H1 (cell line): ENCODE measurements at regions not wholly inside any gene's neighbourhood (a gene's known extent, or its start where the extent isn't known, plus 50 kb on each side); places are given as distances from the start of the nearest gene placed in this dataset.

Experiments
- CTCF ChIA-PET: fragments of 300-600 bp; sonication (Branson Sonifier 250); formaldehyde crosslinking; loops from one replicate; lab custom pipeline; 2021; ENCODE audit not compliant: partially characterized antibody; lab: Charles Lee
- POLR2A ChIA-PET: fragments of 300-600 bp; sonication (Branson Sonifier 250); formaldehyde crosslinking; loops from one replicate; lab custom pipeline; 2021; ENCODE audit warnings: inconsistent platforms; ENCODE audit not compliant: partially characterized antibody; lab: Charles Lee
- DNase-seq, 2 experiments: peaks; one replicate each; pipeline versions ENCODE4 v3.0.0 to v3.0.0-alpha.2; 2010 to 2022; ENCODE audit warnings: low spot score in 2 of 2, low read depth in 1 of 2, mixed read lengths in 1 of 2
- FAIRE-seq: peaks from 2 replicates; lab custom pipeline; 2011; peaks lifted over from hg19 to GRCh38; lab: Jason Lieb, UNC
- H2AFZ ChIP-seq: 2 replicates; pipeline ENCODE4 v1.8.1; 2012; ENCODE audit warnings: low read length, inconsistent platforms
- H2AK5ac ChIP-seq: 2 replicates; pipeline ENCODE4 v1.6.1; 2013; ENCODE audit warnings: low read depth, low read length
- H2BK120ac ChIP-seq: replicated peaks from 2 replicates; pipeline ENCODE3; 2013; ENCODE audit warnings: low read depth, low read length, inconsistent platforms
- H2BK12ac ChIP-seq: 2 replicates; pipeline ENCODE4 v1.6.1; 2013; ENCODE audit warnings: low read depth, low read length
- H2BK15ac ChIP-seq: 2 replicates; pipeline ENCODE4 v1.6.1; 2013; ENCODE audit warnings: low read length
- H2BK20ac ChIP-seq: 2 replicates; pipeline ENCODE4 v1.6.1; 2013; ENCODE audit warnings: low read length
- H2BK5ac ChIP-seq: 2 replicates; pipeline ENCODE4 v1.6.1; 2013; ENCODE audit warnings: low read depth, low read length
- H3K14ac ChIP-seq: 2 replicates; pipeline ENCODE4 v1.6.1; 2013; ENCODE audit warnings: inconsistent platforms; ENCODE audit not compliant: insufficient read length
- H3K18ac ChIP-seq: 2 replicates; pipeline ENCODE4 v1.6.1; 2013; ENCODE audit warnings: low read length; ENCODE audit errors: extremely low read depth
- H3K23ac ChIP-seq: 2 replicates; pipeline ENCODE4 v1.6.1; 2013; ENCODE audit warnings: inconsistent platforms; ENCODE audit not compliant: insufficient read length
- H3K23me2 ChIP-seq: 2 replicates; pipeline ENCODE4 v1.6.1; 2013; ENCODE audit warnings: low read depth, low read length
- H3K27ac ChIP-seq: 2 replicates; pipeline ENCODE4 v1.6.1; 2011; ENCODE audit warnings: low read depth, low read length, inconsistent platforms
- H3K27me3 ChIP-seq, 4 experiments: replicated peaks in 1 of 4; 1 replicate in 1 of 4; 2 replicates in 3 of 4; pipeline versions ENCODE4 v1.6.1 to v1.8.1; 2011 to 2013; ENCODE audit warnings: low read length in 3 of 4, mild to moderate bottlenecking in 3 of 4, inconsistent platforms in 2 of 4, mixed read lengths in 2 of 4, moderate library complexity in 1 of 4; ENCODE audit not compliant: control insufficient read depth in 3 of 4, insufficient read depth in 3 of 4; ENCODE audit errors: extremely low read depth in 1 of 4
- H3K36me3 ChIP-seq, 4 experiments: 2 replicates each; pipeline versions ENCODE4 v1.6.1 to v1.8.1; 2011 to 2013; ENCODE audit warnings: mild to moderate bottlenecking in 4 of 4, low read length in 3 of 4, moderate library complexity in 2 of 4, control low read depth in 1 of 4, inconsistent platforms in 1 of 4; ENCODE audit not compliant: insufficient read depth in 4 of 4, control insufficient read depth in 2 of 4
- H3K4ac ChIP-seq: replicated peaks from 2 replicates; pipeline ENCODE3; 2013; ENCODE audit warnings: low read length, low read depth, mixed read lengths, inconsistent platforms; ENCODE audit not compliant: insufficient read length
- H3K4me1 ChIP-seq, 4 experiments: replicated peaks in 1 of 4; 1 replicate in 1 of 4; 2 replicates in 3 of 4; pipeline versions ENCODE4 v1.6.1 to v1.8.1; 2011 to 2013; ENCODE audit warnings: low read length in 3 of 4, inconsistent platforms in 2 of 4, mixed read lengths in 1 of 4; ENCODE audit not compliant: insufficient read depth in 4 of 4, control insufficient read depth in 3 of 4
- H3K4me2 ChIP-seq, 2 experiments: 2 replicates each; pipeline versions ENCODE4 v1.6.1 to v1.8.1; 2011 to 2013; ENCODE audit warnings: low read depth in 2 of 2, low read length in 2 of 2, control low read depth in 1 of 2, inconsistent platforms in 1 of 2, mild to moderate bottlenecking in 1 of 2; ENCODE audit not compliant: insufficient read depth in 1 of 2
- H3K4me3 ChIP-seq, 4 experiments: fragments of 200-600, 300-600 bp in 1 of 4; sonication (generic), shearing (Covaris generic), sonication (Bioruptor Twin) in 1 of 4; 2 replicates each; pipeline versions ENCODE4 v1.5.1 to v1.8.1; 2011 to 2016; ENCODE audit warnings: low read length in 4 of 4, low read depth in 3 of 4, control low read depth in 2 of 4, inconsistent platforms in 2 of 4, mild to moderate bottlenecking in 2 of 4, mixed read lengths in 1 of 4, moderate library complexity in 1 of 4; ENCODE audit not compliant: insufficient read depth in 2 of 4; ENCODE audit errors: extremely low read depth in 1 of 4
- H3K56ac ChIP-seq: replicated peaks from 2 replicates; pipeline ENCODE3; 2013; ENCODE audit warnings: low read depth, mild to moderate bottlenecking, mixed read lengths, low read length, inconsistent platforms; ENCODE audit not compliant: insufficient read length
- H3K79me1 ChIP-seq: 2 replicates; pipeline ENCODE4 v1.6.1; 2013; ENCODE audit warnings: low read depth, low read length, control low read depth
- H3K79me2 ChIP-seq, 2 experiments: 2 replicates each; pipeline versions ENCODE4 v1.6.1 to v1.8.1; 2012 to 2013; ENCODE audit warnings: low read length in 2 of 2, mild to moderate bottlenecking in 2 of 2, inconsistent platforms in 1 of 2; ENCODE audit not compliant: insufficient read depth in 2 of 2, control insufficient read depth in 1 of 2
- H3K9ac ChIP-seq, 4 experiments: replicated peaks in 1 of 4; 1 replicate in 1 of 4; 2 replicates in 3 of 4; pipeline versions ENCODE4 v1.6.1 to v1.8.1; 2011 to 2013; ENCODE audit warnings: low read depth in 3 of 4, low read length in 3 of 4, control low read depth in 2 of 4, mild to moderate bottlenecking in 2 of 4, moderate library complexity in 2 of 4, inconsistent platforms in 1 of 4; ENCODE audit errors: extremely low read depth in 1 of 4
- H3K9me3 ChIP-seq, 2 experiments: 2 replicates each; pipeline versions ENCODE4 v1.6.1 to v1.8.1; 2012 to 2013; ENCODE audit warnings: mild to moderate bottlenecking in 2 of 2, moderate library complexity in 2 of 2, control low read depth in 1 of 2, inconsistent platforms in 1 of 2, low read depth in 1 of 2, low read length in 1 of 2, mixed read lengths in 1 of 2; ENCODE audit not compliant: insufficient read depth in 2 of 2
- H4K20me1 ChIP-seq, 2 experiments: replicated peaks in 1 of 2; 2 replicates each; pipeline versions ENCODE3 to v1.8.1; 2011 to 2013; ENCODE audit warnings: inconsistent platforms in 2 of 2, low read length in 2 of 2, mild to moderate bottlenecking in 1 of 2; ENCODE audit not compliant: insufficient read depth in 2 of 2, control insufficient read depth in 1 of 2
- H4K5ac ChIP-seq: 2 replicates; pipeline ENCODE4 v1.6.1; 2013; ENCODE audit warnings: low read length, low read depth, mixed read lengths, inconsistent platforms; ENCODE audit not compliant: insufficient read length
- H4K8ac ChIP-seq: 2 replicates; pipeline ENCODE4 v1.8.0; 2013; ENCODE audit warnings: mild to moderate bottlenecking, moderate library complexity, low read length, inconsistent platforms; ENCODE audit not compliant: insufficient read depth; ENCODE audit errors: extremely low read depth
- H4K91ac ChIP-seq: replicated peaks from 2 replicates; pipeline ENCODE3; 2013; ENCODE audit warnings: low read length, mixed read lengths, inconsistent platforms; ENCODE audit not compliant: insufficient read length
- WGBS, 2 experiments: shearing (Covaris generic) in 1 of 2; methylation state at CpG; one replicate each; pipeline versions ENCODE4 v1.1.6 to v1.1.7; 2013 to 2015; ENCODE audit warnings: low lambda C conversion rate in 2 of 2, mixed read lengths in 2 of 2, inconsistent platforms in 1 of 2, low coverage in 1 of 2, missing lambda C conversion rate in 1 of 2; ENCODE audit not compliant: insufficient replicate concordance in 2 of 2, insufficient coverage in 1 of 2, insufficient read length in 1 of 2; ENCODE audit errors: extremely low coverage in 1 of 2, missing lambda C conversion rate in 1 of 2; 5-methylcytosine and 5-hydroxymethylcytosine counted together

- no peak for DNase-seq
These were observed 68.6 kb upstream of the PPP2R2D start for GRCh38 chr10:131832056-131832685.

More at GRCh38 chr10:131832056-131832685, 68.6 kb upstream of the PPP2R2D start:
- WGBS, 2 experiments: 95% methylated on average over 17 of the region's 17 CpGs; no CpG with 5 or more reads in 1 of the 2 experiments
- Histone ChIP-seq H3K36me3 (no peaks in the 10 kb centered on the region), H3K4me3 (no peak overlapping the region), H3K56ac (no peak overlapping the region), H3K9me3 (no peaks in the 10 kb centered on the region), H2AFZ (no peak overlapping the region), H2BK20ac (no peak overlapping the region), H4K5ac (no peak overlapping the region), H2BK15ac (no peak overlapping the region), H3K4me2 (no peak overlapping the region), H3K4ac (no peak overlapping the region), H3K23ac (no peak overlapping the region), H3K27ac (no peak overlapping the region), H4K91ac (no peak overlapping the region), H2BK5ac (no peak overlapping the region), H2BK120ac (no peak overlapping the region), H3K18ac (no peak overlapping the region), H3K79me2 (no peaks in the 10 kb centered on the region), H3K14ac (no peak overlapping the region), H3K9ac (no peak overlapping the region), H2AK5ac (no peak overlapping the region), H3K4me1 (no peaks in the 10 kb centered on the region; a peak in 1 of 7 replicates), H4K20me1 (no peaks in the 10 kb centered on the region), H3K23me2 (no peaks in the 10 kb centered on the region), H3K27me3 (no peaks in the 10 kb centered on the region; a peak in 1 of 7 replicates), H2BK12ac (no peak overlapping the region), H3K79me1 (no peaks in the 10 kb centered on the region), H4K8ac (no peak overlapping the region)
- ChIA-PET POLR2A (no interaction called here), CTCF (interaction anchor here (0.8 to 1.2 kb wide), 4 partner anchors 25 to 988 kb away, joined by 3 read pairs; no protein-coding TSS in a partner anchor)
- no peak for FAIRE-seq
